ENCODE measurements at regions not wholly inside any gene's neighbourhood (a gene's known extent, or its start where the extent isn't known, plus 50 kb on each side); places are given as distances from the start of the nearest gene placed in this dataset.

- TF ChIP-seq ZNF592 (IDR thresholded peaks at IDR 0.05) (no peak), TCF7 (IDR thresholded peaks at IDR 0.05; ENCODE audit: borderline replicate concordance) (no peak), ATF2 (IDR thresholded peaks at IDR 0.05; ENCODE audit: low read length) (no peak), POLR2A (IDR thresholded peaks at IDR 0.05; ENCODE audit: low read depth, low read length) (no peak), BRCA1 (IDR thresholded peaks at IDR 0.05; ENCODE audit: low read depth, low read length) (no peak), CHD2 (IDR thresholded peaks at IDR 0.05; ENCODE audit: borderline replicate concordance, low read depth, low read length) (no peak), CEBPB (IDR thresholded peaks at IDR 0.05; ENCODE audit: borderline replicate concordance in 1 of 2, low read depth in 2 of 2, low read length in 2 of 2) (no peak), CTCF (IDR thresholded peaks at IDR 0.05 in 2 of 3, conservative IDR thresholded peaks at IDR 0.05 in 1 of 3; ENCODE audit: control insufficient read depth in 2 of 3, extremely low read depth in 1 of 3, insufficient read depth in 1 of 3, low read depth in 3 of 3, low read length in 3 of 3) (no peak), CHD1 (IDR thresholded peaks at IDR 0.05; ENCODE audit: low read depth, low read length) (no peak), ATF3 (IDR thresholded peaks at IDR 0.05; ENCODE audit: borderline replicate concordance, extremely low read depth, low read depth, low read length) (no peak), NR2C2 (IDR thresholded peaks at IDR 0.05; ENCODE audit: borderline replicate concordance, control insufficient read depth, insufficient read length, low read depth) (no peak), JUNB (IDR thresholded peaks at IDR 0.05) (no peak), HDAC2 (IDR thresholded peaks at IDR 0.05) (no peak)
Observed at GRCh38 chr2:234735829-234736228, 216.0 kb upstream of the SH3BP4 start.
